ENCODE measurements at regions not wholly inside any gene's neighbourhood (a gene's known extent, or its start where the extent isn't known, plus 50 kb on each side); places are given as distances from the start of the nearest gene placed in this dataset.

- H3K4me3 ChIP-seq (ENCODE audit: low read depth, low read length), result no peak overlapping the region
- DNase-seq, result no peak
- TF ChIP-seq, protein P1, sequence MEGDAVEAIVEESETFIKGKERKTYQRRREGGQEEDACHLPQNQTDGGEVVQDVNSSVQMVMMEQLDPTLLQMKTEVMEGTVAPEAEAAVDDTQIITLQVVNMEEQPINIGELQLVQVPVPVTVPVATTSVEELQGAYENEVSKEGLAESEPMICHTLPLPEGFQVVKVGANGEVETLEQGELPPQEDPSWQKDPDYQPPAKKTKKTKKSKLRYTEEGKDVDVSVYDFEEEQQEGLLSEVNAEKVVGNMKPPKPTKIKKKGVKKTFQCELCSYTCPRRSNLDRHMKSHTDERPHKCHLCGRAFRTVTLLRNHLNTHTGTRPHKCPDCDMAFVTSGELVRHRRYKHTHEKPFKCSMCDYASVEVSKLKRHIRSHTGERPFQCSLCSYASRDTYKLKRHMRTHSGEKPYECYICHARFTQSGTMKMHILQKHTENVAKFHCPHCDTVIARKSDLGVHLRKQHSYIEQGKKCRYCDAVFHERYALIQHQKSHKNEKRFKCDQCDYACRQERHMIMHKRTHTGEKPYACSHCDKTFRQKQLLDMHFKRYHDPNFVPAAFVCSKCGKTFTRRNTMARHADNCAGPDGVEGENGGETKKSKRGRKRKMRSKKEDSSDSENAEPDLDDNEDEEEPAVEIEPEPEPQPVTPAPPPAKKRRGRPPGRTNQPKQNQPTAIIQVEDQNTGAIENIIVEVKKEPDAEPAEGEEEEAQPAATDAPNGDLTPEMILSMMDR (IDR thresholded peaks at IDR 0.05; ENCODE audit: low read depth, low read length), result no peak
- no peaks in the 10 kb centered on the region for H3K27me3 ChIP-seq (ENCODE audit: insufficient read depth, low read depth, severe bottlenecking)
- H3K9me3 ChIP-seq (ENCODE audit: severe bottlenecking), result no peaks in the 10 kb centered on the region
- no peak overlapping the region; the same call in 1 of the 2 replicates for H3K27ac ChIP-seq
- H3K36me3 ChIP-seq, result no peaks in the 10 kb centered on the region
Observed at GRCh38 chr13:106032441-106032840, 503.0 kb downstream of the EFNB2 start.

GRCh38 chr13:106029676-106030290 lies 505.7 kb downstream of the EFNB2 start:
- no peak overlapping the region for H3K27ac ChIP-seq
- no peak overlapping the region for H3K4me3 ChIP-seq (ENCODE audit: low read depth, low read length)
- TF ChIP-seq, protein P1 (IDR thresholded peaks at IDR 0.05; ENCODE audit: low read depth, low read length), result no peak
- no peaks in the 10 kb centered on the region for H3K27me3 ChIP-seq (ENCODE audit: insufficient read depth, low read depth, severe bottlenecking)
- DNase-seq, result no peak
- H3K36me3 ChIP-seq, result no peaks in the 10 kb centered on the region
- no peaks in the 10 kb centered on the region for H3K9me3 ChIP-seq (ENCODE audit: severe bottlenecking)

DNA sequence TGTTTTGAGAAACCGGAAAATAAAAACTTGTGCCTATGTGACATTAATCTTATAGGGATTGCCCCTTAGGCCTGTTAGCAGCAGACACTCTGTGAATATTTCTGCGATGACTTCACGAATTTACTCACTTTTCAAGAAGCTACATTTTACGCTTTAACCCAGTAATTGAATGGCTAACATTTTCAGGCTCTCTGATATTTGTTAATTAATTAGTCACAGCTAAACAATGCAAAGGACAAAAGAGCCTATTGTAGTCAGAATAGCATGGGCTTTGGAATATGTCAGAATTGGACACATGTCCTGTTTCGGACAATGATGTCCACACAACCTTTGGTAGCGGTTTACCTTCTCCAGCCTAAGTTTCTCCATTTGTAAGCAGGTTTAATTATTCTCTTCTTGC lies 506.6 kb downstream of the EFNB2 start:
- H3K27me3 ChIP-seq (ENCODE audit: insufficient read depth, low read depth, severe bottlenecking), result no peaks in the 10 kb centered on the region
- H3K36me3 ChIP-seq, result no peaks in the 10 kb centered on the region
- no peak overlapping the region for H3K27ac ChIP-seq
- no peak for DNase-seq
- TF ChIP-seq, protein P1 (IDR thresholded peaks at IDR 0.05; ENCODE audit: low read depth, low read length), result no peak
- no peaks in the 10 kb centered on the region for H3K9me3 ChIP-seq (ENCODE audit: severe bottlenecking)
- no peak overlapping the region for H3K4me3 ChIP-seq (ENCODE audit: low read depth, low read length)

GRCh38 chr13:106011600-106011999 lies 523.9 kb downstream of the EFNB2 start:
- H3K4me3 ChIP-seq (ENCODE audit: low read depth, low read length), result no peak overlapping the region
- H3K27me3 ChIP-seq (ENCODE audit: insufficient read depth, low read depth, severe bottlenecking), result no peaks in the 10 kb centered on the region
- no peak overlapping the region for H3K27ac ChIP-seq
- H3K9me3 ChIP-seq (ENCODE audit: severe bottlenecking), result peaks cover 8% of the 10 kb centered on the region
- TF ChIP-seq, protein P1 (IDR thresholded peaks at IDR 0.05; ENCODE audit: low read depth, low read length), result no peak
- no peak for DNase-seq
- H3K36me3 ChIP-seq, result no peaks in the 10 kb centered on the region

DNA sequence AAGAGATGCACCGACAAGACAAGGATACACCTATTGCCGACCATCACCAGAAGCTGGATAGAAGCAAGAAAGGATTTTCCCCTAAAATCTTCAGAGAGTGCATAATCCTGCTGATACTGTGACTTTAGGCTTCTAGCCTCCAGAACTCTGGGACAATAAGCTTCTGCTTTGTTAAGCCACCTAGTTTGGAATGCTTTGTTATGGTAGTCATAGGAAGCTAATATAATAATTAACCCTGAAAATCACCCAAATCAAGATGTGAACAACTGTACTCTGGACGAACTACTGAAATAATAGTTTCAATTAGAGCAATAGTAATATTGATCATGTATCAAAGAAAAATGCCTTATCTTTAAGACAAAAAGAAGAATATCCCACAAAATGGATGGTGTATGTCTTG lies 524.6 kb downstream of the EFNB2 start:
- H3K27ac ChIP-seq, result no peak overlapping the region
- peaks cover 8% of the 10 kb centered on the region for H3K9me3 ChIP-seq (ENCODE audit: severe bottlenecking)
- no peaks in the 10 kb centered on the region for H3K27me3 ChIP-seq (ENCODE audit: insufficient read depth, low read depth, severe bottlenecking)
- TF ChIP-seq, protein P1 (IDR thresholded peaks at IDR 0.05; ENCODE audit: low read depth, low read length), result no peak
- no peak overlapping the region for H3K4me3 ChIP-seq (ENCODE audit: low read depth, low read length)
- DNase-seq, result no peak
- no peaks in the 10 kb centered on the region for H3K36me3 ChIP-seq

- no peak for DNase-seq
- Histone ChIP-seq H3K36me3 (no peaks in the 10 kb centered on the region), H3K9me3 (ENCODE audit: severe bottlenecking) (no peaks in the 10 kb centered on the region), H3K4me3 (ENCODE audit: low read depth, low read length) (no peak overlapping the region), H3K27me3 (ENCODE audit: insufficient read depth, low read depth, severe bottlenecking) (no peaks in the 10 kb centered on the region), H3K27ac (no peak overlapping the region)
- TF ChIP-seq, protein P1 (IDR thresholded peaks at IDR 0.05; ENCODE audit: low read depth, low read length), result no peak
Observed at GRCh38 chr13:106008540-106008939, 526.9 kb downstream of the EFNB2 start.
